SK-N-SH (cell line): ENCODE measurements at regions not wholly inside any gene's neighbourhood (a gene's known extent, or its start where the extent isn't known, plus 50 kb on each side); places are given as distances from the start of the nearest gene placed in this dataset.
A peak's percentile ranks its signal among the peaks of the same experiment; 100 is the strongest.

Experiments
- CTCF ChIA-PET: fragments of 300-600, 350-600 bp; formaldehyde crosslinking; extraction: SDS; loops from one replicate; lab custom pipeline; 2021; lab: Yijun Ruan, JAX
- POLR2A ChIA-PET: fragments of 350-600 bp; sonication (Branson Sonifier 250); formaldehyde crosslinking; extraction: SDS; loops from one replicate; lab custom pipeline; 2020; ENCODE audit warnings: antibody characterized with exemption, inconsistent platforms; lab: Yijun Ruan, JAX
- DNase-seq: peaks from one replicate; pipeline ENCODE4 v3.0.0; 2012
- H2AFZ ChIP-seq: fragments of 200-600 bp; sonication (generic); 2 replicates; pipeline ENCODE4 v1.8.1; 2016; ENCODE audit warnings: antibody characterized with exemption, mild to moderate bottlenecking, low read depth
- H3F3A ChIP-seq: fragments of 200-600 bp; sonication (generic); replicated peaks from 2 replicates; pipeline ENCODE3; 2016; ENCODE audit warnings: antibody characterized with exemption, mild to moderate bottlenecking; ENCODE audit not compliant: insufficient read depth
- H3K27ac ChIP-seq, 2 experiments: fragments of 200-500 bp in 1 of 2; fragments of 200-600 bp in 1 of 2; sonication (Bioruptor generic) in 1 of 2; sonication (generic), shearing (Covaris generic) in 1 of 2; 2 replicates each; pipeline versions ENCODE4 v1.5.1 to v1.6.1; 2014 to 2016; ENCODE audit warnings: low read depth in 2 of 2, inconsistent platforms in 1 of 2, low read length in 1 of 2, mild to moderate bottlenecking in 1 of 2, mixed read lengths in 1 of 2
- H3K27me3 ChIP-seq: fragments of 200-600 bp; sonication (generic), shearing (Covaris generic); 2 replicates; pipeline ENCODE4 v1.6.1; 2016; ENCODE audit warnings: mixed run types; ENCODE audit not compliant: insufficient read depth
- H3K36me3 ChIP-seq, 2 experiments: fragments of 200-500 bp in 1 of 2; fragments of 200-600 bp in 1 of 2; sonication (Bioruptor generic) in 1 of 2; sonication (generic) in 1 of 2; replicated peaks in 1 of 2; 2 replicates each; pipeline versions ENCODE3 to v1.5.1; 2014 to 2016; ENCODE audit warnings: low read length in 1 of 2, mild to moderate bottlenecking in 1 of 2; ENCODE audit not compliant: insufficient read depth in 2 of 2, control insufficient read depth in 1 of 2
- H3K4me1 ChIP-seq, 2 experiments: fragments of 200-500 bp in 1 of 2; fragments of 200-600 bp in 1 of 2; sonication (Bioruptor generic) in 1 of 2; sonication (generic), shearing (Covaris generic) in 1 of 2; 2 replicates each; pipeline versions ENCODE4 v1.5.1 to v1.6.1; 2014 to 2016; ENCODE audit warnings: low read depth in 1 of 2, low read length in 1 of 2, mixed run types in 1 of 2; ENCODE audit not compliant: insufficient read depth in 2 of 2, control insufficient read depth in 1 of 2
- H3K4me2 ChIP-seq: fragments of 200-600 bp; sonication (generic), shearing (Covaris generic); 2 replicates; pipeline ENCODE4 v1.6.1; 2017; ENCODE audit warnings: mixed run types
- H3K4me3 ChIP-seq, 2 experiments: fragments of 200-500 bp in 1 of 2; fragments of 200-600 bp in 1 of 2; sonication (Bioruptor generic) in 1 of 2; sonication (generic), shearing (Covaris generic) in 1 of 2; 2 replicates each; pipeline versions ENCODE4 v1.5.1 to v1.8.1; 2014 to 2016; ENCODE audit warnings: low read depth in 2 of 2, inconsistent platforms in 1 of 2, low read length in 1 of 2, mild to moderate bottlenecking in 1 of 2, mixed read lengths in 1 of 2, moderate library complexity in 1 of 2
- H3K79me2 ChIP-seq: fragments of 200-600 bp; sonication (generic); 2 replicates; pipeline ENCODE4 v1.8.1; 2017; ENCODE audit warnings: mild to moderate bottlenecking; ENCODE audit not compliant: insufficient read depth
- H3K9ac ChIP-seq: fragments of 200-600 bp; sonication (generic); 2 replicates; pipeline ENCODE4 v1.6.1; 2017; ENCODE audit warnings: mixed run types
- H3K9me2 ChIP-seq: fragments of 200-600 bp; sonication (generic); 2 replicates; pipeline ENCODE4 v1.6.1; 2017; ENCODE audit warnings: mixed run types
- H3K9me3 ChIP-seq: fragments of 200-600 bp; sonication (generic); 2 replicates; pipeline ENCODE4 v1.6.1; 2017; ENCODE audit warnings: mixed run types, mild to moderate bottlenecking, moderate library complexity
- H4K20me1 ChIP-seq: fragments of 200-600 bp; sonication (generic); 2 replicates; pipeline ENCODE4 v1.6.1; 2017; ENCODE audit warnings: mild to moderate bottlenecking, mixed run types; ENCODE audit not compliant: insufficient read depth
- CHD2 ChIP-seq: fragments of 150-350 bp; IDR thresholded peaks from 2 replicates; pipeline ENCODE4 v1.6.1; 2018; ENCODE audit warnings: low read length; ENCODE audit not compliant: partially characterized antibody
- ELF1 ChIP-seq: IDR thresholded peaks from 2 replicates; pipeline ENCODE4 v1.4.0; 2012
- EZH2phosphoT487 ChIP-seq: fragments of 200-600 bp; sonication (generic); IDR thresholded peaks from 2 replicates; pipeline ENCODE4 v1.6.1; 2017; ENCODE audit warnings: low read depth, mixed run types, mild to moderate bottlenecking, antibody characterized with exemption, moderate library complexity, borderline replicate concordance
- GATA2 ChIP-seq: sonication (generic); formaldehyde crosslinking; IDR thresholded peaks from 2 replicates; pipeline ENCODE4 v1.5.0; 2020; ENCODE audit warnings: mild to moderate bottlenecking, missing genetic modification reagents
- MEF2A ChIP-seq: IDR thresholded peaks from 2 replicates; pipeline ENCODE4 v1.4.0; 2012; ENCODE audit warnings: low read depth, borderline replicate concordance
- NFIC ChIP-seq: IDR thresholded peaks from 2 replicates; pipeline ENCODE4 v1.4.0; 2012; ENCODE audit warnings: borderline replicate concordance
- POLR2AphosphoS5 ChIP-seq: IDR thresholded peaks from 2 replicates; pipeline ENCODE4 v1.6.1; 2012; ENCODE audit warnings: low read depth, low read length
- RAD21 ChIP-seq: IDR thresholded peaks from 2 replicates; pipeline ENCODE4 v1.6.1; 2012; ENCODE audit warnings: mild to moderate bottlenecking, low read length
- RXRA ChIP-seq: IDR thresholded peaks from 2 replicates; pipeline ENCODE4 v1.4.0; 2012; ENCODE audit warnings: low read depth, mild to moderate bottlenecking, borderline replicate concordance
- SMC3 ChIP-seq: IDR thresholded peaks from 2 replicates; pipeline ENCODE4 v1.6.1; 2012; ENCODE audit warnings: low read depth, low read length, improper control_type of control experiment
- TCF12 ChIP-seq: IDR thresholded peaks from 2 replicates; pipeline ENCODE4 v1.4.0; 2012
- TEAD4 ChIP-seq: IDR thresholded peaks from 2 replicates; pipeline ENCODE4 v1.4.0; 2012; ENCODE audit warnings: mild to moderate bottlenecking, borderline replicate concordance; ENCODE audit not compliant: insufficient read depth
- YY1 ChIP-seq: IDR thresholded peaks from 2 replicates; pipeline ENCODE4 v1.4.0; 2012; ENCODE audit warnings: low read depth, mild to moderate bottlenecking
- TF ChIP-seq, protein P1 (sequence below): fragments of 150-350 bp; IDR thresholded peaks from 2 replicates; pipeline ENCODE4 v1.6.1; 2016; ENCODE audit warnings: mild to moderate bottlenecking, low read depth, low read length
- TF ChIP-seq, protein P2 (sequence below): fragments of 200-600 bp; sonication (generic); IDR thresholded peaks from 2 replicates; pipeline ENCODE4 v1.6.1; 2017; ENCODE audit warnings: antibody characterized with exemption, mild to moderate bottlenecking, moderate library complexity
- TF ChIP-seq, protein P3 (sequence below): IDR thresholded peaks from 2 replicates; pipeline ENCODE4 v1.4.0; 2012; ENCODE audit warnings: low read depth, borderline replicate concordance
- TF ChIP-seq, protein P4 (sequence below): IDR thresholded peaks from 2 replicates; pipeline ENCODE4 v1.4.0; 2012; ENCODE audit warnings: low read depth, borderline replicate concordance
- TF ChIP-seq, protein P5 (sequence below): IDR thresholded peaks from 2 replicates; pipeline ENCODE4; 2012

DNA sequence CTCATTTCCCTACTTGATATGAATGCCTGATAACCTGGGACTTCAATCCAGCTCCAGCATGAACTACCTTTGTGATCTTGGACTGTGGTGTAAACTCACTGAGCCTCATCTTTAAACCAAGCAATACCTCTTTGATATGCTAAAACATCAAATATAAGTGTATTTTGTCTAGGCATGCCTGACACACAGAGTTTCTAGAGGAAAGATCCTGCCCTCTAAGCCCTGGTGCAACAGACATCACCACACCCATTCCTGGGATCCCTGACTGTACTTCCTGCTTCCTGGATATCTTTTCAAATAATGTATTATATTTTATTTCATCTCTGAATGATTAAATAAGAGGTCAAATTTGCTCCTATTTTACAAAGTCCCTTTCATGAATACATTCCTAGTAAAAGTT lies 55.8 kb downstream of the ANXA2R start:
- H3K9me3 ChIP-seq = no peaks in the 10 kb centered on the region
- TF ChIP-seq GATA2 (CRISPR knock-in tag) (no peak), EZH2phosphoT487 (no peak), RXRA (no peak), CHD2 (no peak), RAD21 (no peak), YY1 (no peak), TCF12 (no peak), TEAD4 (no peak), SMC3 (no peak), MEF2A (no peak), POLR2AphosphoS5 (no peak), ELF1 (no peak), NFIC (no peak)
- TF ChIP-seq, protein P1, sequence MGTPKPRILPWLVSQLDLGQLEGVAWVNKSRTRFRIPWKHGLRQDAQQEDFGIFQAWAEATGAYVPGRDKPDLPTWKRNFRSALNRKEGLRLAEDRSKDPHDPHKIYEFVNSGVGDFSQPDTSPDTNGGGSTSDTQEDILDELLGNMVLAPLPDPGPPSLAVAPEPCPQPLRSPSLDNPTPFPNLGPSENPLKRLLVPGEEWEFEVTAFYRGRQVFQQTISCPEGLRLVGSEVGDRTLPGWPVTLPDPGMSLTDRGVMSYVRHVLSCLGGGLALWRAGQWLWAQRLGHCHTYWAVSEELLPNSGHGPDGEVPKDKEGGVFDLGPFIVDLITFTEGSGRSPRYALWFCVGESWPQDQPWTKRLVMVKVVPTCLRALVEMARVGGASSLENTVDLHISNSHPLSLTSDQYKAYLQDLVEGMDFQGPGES = no peak
- TF ChIP-seq, protein P2, sequence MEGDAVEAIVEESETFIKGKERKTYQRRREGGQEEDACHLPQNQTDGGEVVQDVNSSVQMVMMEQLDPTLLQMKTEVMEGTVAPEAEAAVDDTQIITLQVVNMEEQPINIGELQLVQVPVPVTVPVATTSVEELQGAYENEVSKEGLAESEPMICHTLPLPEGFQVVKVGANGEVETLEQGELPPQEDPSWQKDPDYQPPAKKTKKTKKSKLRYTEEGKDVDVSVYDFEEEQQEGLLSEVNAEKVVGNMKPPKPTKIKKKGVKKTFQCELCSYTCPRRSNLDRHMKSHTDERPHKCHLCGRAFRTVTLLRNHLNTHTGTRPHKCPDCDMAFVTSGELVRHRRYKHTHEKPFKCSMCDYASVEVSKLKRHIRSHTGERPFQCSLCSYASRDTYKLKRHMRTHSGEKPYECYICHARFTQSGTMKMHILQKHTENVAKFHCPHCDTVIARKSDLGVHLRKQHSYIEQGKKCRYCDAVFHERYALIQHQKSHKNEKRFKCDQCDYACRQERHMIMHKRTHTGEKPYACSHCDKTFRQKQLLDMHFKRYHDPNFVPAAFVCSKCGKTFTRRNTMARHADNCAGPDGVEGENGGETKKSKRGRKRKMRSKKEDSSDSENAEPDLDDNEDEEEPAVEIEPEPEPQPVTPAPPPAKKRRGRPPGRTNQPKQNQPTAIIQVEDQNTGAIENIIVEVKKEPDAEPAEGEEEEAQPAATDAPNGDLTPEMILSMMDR = no peak
- TF ChIP-seq, protein P3, sequence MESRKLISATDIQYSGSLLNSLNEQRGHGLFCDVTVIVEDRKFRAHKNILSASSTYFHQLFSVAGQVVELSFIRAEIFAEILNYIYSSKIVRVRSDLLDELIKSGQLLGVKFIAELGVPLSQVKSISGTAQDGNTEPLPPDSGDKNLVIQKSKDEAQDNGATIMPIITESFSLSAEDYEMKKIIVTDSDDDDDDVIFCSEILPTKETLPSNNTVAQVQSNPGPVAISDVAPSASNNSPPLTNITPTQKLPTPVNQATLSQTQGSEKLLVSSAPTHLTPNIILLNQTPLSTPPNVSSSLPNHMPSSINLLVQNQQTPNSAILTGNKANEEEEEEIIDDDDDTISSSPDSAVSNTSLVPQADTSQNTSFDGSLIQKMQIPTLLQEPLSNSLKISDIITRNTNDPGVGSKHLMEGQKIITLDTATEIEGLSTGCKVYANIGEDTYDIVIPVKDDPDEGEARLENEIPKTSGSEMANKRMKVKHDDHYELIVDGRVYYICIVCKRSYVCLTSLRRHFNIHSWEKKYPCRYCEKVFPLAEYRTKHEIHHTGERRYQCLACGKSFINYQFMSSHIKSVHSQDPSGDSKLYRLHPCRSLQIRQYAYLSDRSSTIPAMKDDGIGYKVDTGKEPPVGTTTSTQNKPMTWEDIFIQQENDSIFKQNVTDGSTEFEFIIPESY = no peak
- TF ChIP-seq, protein P4, sequence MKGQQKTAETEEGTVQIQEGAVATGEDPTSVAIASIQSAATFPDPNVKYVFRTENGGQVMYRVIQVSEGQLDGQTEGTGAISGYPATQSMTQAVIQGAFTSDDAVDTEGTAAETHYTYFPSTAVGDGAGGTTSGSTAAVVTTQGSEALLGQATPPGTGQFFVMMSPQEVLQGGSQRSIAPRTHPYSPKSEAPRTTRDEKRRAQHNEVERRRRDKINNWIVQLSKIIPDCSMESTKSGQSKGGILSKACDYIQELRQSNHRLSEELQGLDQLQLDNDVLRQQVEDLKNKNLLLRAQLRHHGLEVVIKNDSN = no peak
- TF ChIP-seq, protein P5, sequence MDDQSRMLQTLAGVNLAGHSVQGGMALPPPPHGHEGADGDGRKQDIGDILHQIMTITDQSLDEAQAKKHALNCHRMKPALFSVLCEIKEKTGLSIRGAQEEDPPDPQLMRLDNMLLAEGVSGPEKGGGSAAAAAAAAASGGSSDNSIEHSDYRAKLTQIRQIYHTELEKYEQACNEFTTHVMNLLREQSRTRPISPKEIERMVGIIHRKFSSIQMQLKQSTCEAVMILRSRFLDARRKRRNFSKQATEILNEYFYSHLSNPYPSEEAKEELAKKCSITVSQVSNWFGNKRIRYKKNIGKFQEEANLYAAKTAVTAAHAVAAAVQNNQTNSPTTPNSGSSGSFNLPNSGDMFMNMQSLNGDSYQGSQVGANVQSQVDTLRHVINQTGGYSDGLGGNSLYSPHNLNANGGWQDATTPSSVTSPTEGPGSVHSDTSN = no peak
- no peaks in the 10 kb centered on the region for H3K4me1 ChIP-seq
- no peaks in the 10 kb centered on the region for H3K79me2 ChIP-seq
- peak overlapping the region in 1 of 2 experiments; percentile 55; a peak in 2 of 4 replicates for H3K27ac ChIP-seq
- H4K20me1 ChIP-seq = no peaks in the 10 kb centered on the region
- DNase-seq = no peak
- H3K9ac ChIP-seq = no peak overlapping the region
- no peaks in the 10 kb centered on the region for H3K36me3 ChIP-seq
- ChIA-PET POLR2A (no interaction called here), CTCF (no interaction called here)
- H3F3A ChIP-seq = no peaks in the 10 kb centered on the region
- peaks cover 6% of the 10 kb centered on the region; the same call in 1 of the 2 replicates for H3K27me3 ChIP-seq
- H3K9me2 ChIP-seq = no peaks in the 10 kb centered on the region
- no peak overlapping the region for H3K4me3 ChIP-seq
- H3K4me2 ChIP-seq = no peak overlapping the region
- no peak overlapping the region for H2AFZ ChIP-seq
